K562 (cell line): ENCODE measurements at regions not wholly inside any gene's neighbourhood (a gene's known extent, or its start where the extent isn't known, plus 50 kb on each side); places are given as distances from the start of the nearest gene placed in this dataset.

Source experiments
- ATAC-seq: fragments of 200-7000 bp; cut with Tn5 transposase; 3 replicates; pipeline ENCODE4 v1.9.1; 2020; ENCODE audit warnings: moderate library complexity
- BruUV-seq: library from RNA; stranded (reverse); fragments of 400-500 nt; replicated peaks from 2 replicates; lab custom pipeline; 2021; lab: Mats Ljungman, UMichigan
- CTCF ChIA-PET: fragments of 300-600 bp; formaldehyde crosslinking; extraction: SDS; loops from one replicate; lab custom pipeline; 2021; ENCODE audit warnings: low intra/inter-chr PET ratio; lab: Yijun Ruan, JAX
- POLR2A ChIA-PET: fragments of 300-600, 350-650 bp; sonication (Branson Sonifier 250); formaldehyde crosslinking; extraction: SDS; loops from one replicate; lab custom pipeline; 2021; ENCODE audit warnings: antibody characterized with exemption, inconsistent platforms; lab: Yijun Ruan, JAX
- DNase-seq, 4 experiments: peaks; one replicate each; pipeline versions ENCODE4 v3.0.0 to v3.0.0-alpha.2; 2011 to 2018; ENCODE audit warnings: low spot score in 3 of 4, mixed read lengths in 3 of 4; ENCODE audit errors: extremely low read depth in 1 of 4
- FAIRE-seq: peaks from 2 replicates; lab custom pipeline; 2011; peaks lifted over from hg19 to GRCh38; lab: Jason Lieb, UNC
- H2AFZ ChIP-seq: 2 replicates; pipeline ENCODE4 v1.6.0; 2011; ENCODE audit warnings: low read depth, low read length, control low read depth, inconsistent platforms
- H3K27ac ChIP-seq: fragments of 200-600 bp; 3 replicates; pipeline ENCODE4 v1.8.0; 2011; ENCODE audit warnings: low read depth, mild to moderate bottlenecking, control low read depth, inconsistent platforms, low read length, moderate library complexity, mixed read lengths; ENCODE audit errors: extremely low read depth
- H3K27me3 ChIP-seq, 2 experiments: fragments of 300-600 bp in 1 of 2; 2 replicates in 1 of 2; 3 replicates in 1 of 2; pipeline versions ENCODE4 v1.6.0 to v1.8.0; 2011; ENCODE audit warnings: inconsistent platforms in 2 of 2, low read length in 2 of 2, mild to moderate bottlenecking in 1 of 2, mixed read lengths in 1 of 2, moderate library complexity in 1 of 2; ENCODE audit not compliant: control insufficient read depth in 2 of 2, insufficient read depth in 2 of 2
- H3K36me3 ChIP-seq: fragments of 300-600 bp; 3 replicates; pipeline ENCODE4 v1.8.0; 2011; ENCODE audit warnings: mild to moderate bottlenecking, low read length, inconsistent platforms; ENCODE audit not compliant: control insufficient read depth, insufficient read depth
- H3K4me1 ChIP-seq, 2 experiments: fragments of 200-600 bp in 1 of 2; replicated peaks in 1 of 2; 2 replicates in 1 of 2; 3 replicates in 1 of 2; pipeline versions ENCODE4 v1.5.1 to v1.8.0; 2011; ENCODE audit warnings: inconsistent platforms in 2 of 2, low read length in 2 of 2, mild to moderate bottlenecking in 1 of 2, mixed read lengths in 1 of 2, moderate library complexity in 1 of 2; ENCODE audit not compliant: control insufficient read depth in 2 of 2, insufficient read depth in 2 of 2
- H3K4me2 ChIP-seq: 2 replicates; pipeline ENCODE4 v1.6.1; 2011; ENCODE audit warnings: low read length, control low read depth, inconsistent platforms, mixed read lengths; ENCODE audit not compliant: insufficient read depth
- H3K4me3 ChIP-seq: fragments of 200-600 bp; sonication (generic), shearing (Covaris generic); 2 replicates; pipeline ENCODE4 v1.5.1; 2016; ENCODE audit warnings: control low read depth, inconsistent platforms
- H3K79me2 ChIP-seq: fragments of 200-600 bp; 3 replicates; pipeline ENCODE4 v1.8.0; 2011; ENCODE audit warnings: low read length, inconsistent platforms; ENCODE audit not compliant: control insufficient read depth, insufficient read depth
- H3K9ac ChIP-seq, 2 experiments: 2 replicates each; pipeline versions ENCODE4 v1.6.0 to v1.6.1; 2011; ENCODE audit warnings: low read depth in 2 of 2, low read length in 2 of 2, control low read depth in 1 of 2, inconsistent platforms in 1 of 2, mild to moderate bottlenecking in 1 of 2, mixed read lengths in 1 of 2; ENCODE audit not compliant: insufficient read depth in 1 of 2
- H3K9me1 ChIP-seq: one replicate; pipeline ENCODE4 v1.6.0; 2011; ENCODE audit warnings: inconsistent platforms, mild to moderate bottlenecking, low read length, moderate library complexity; ENCODE audit not compliant: control insufficient read depth, insufficient read depth
- H3K9me3 ChIP-seq: replicated peaks from 2 replicates; pipeline ENCODE4 v1.5.1; 2011; ENCODE audit warnings: low read depth, low read length, inconsistent platforms; ENCODE audit not compliant: control insufficient read depth, insufficient read depth
- H4K20me1 ChIP-seq: replicated peaks from 2 replicates; pipeline ENCODE4 v1.6.1; 2011; ENCODE audit warnings: low read length, inconsistent platforms, mixed read lengths; ENCODE audit not compliant: control insufficient read depth, insufficient read depth
- ARNT ChIP-seq, 2 experiments: fragments of 450-650 bp; IDR thresholded peaks; 2 replicates each; pipeline ENCODE4 v1.6.1; 2016; ENCODE audit warnings: mild to moderate bottlenecking in 1 of 2
- CAMTA2 ChIP-seq: fragments of 250-450 bp; sonication (Bioruptor Pico); conservative IDR thresholded peaks from 2 replicates; pipeline ENCODE4 v1.5.1; 2022
- GABPB1 ChIP-seq: sonication (generic); formaldehyde crosslinking; IDR thresholded peaks from 2 replicates; pipeline ENCODE4 v1.8.0; 2022; ENCODE audit warnings: mild to moderate bottlenecking, missing genetic modification reagents
- HCFC1 ChIP-seq: IDR thresholded peaks from 2 replicates; pipeline ENCODE4 v1.6.1; 2012; ENCODE audit warnings: low read depth, low read length, improper control_type of control experiment
- KAT7 ChIP-seq: sonication (generic); formaldehyde crosslinking; IDR thresholded peaks from 2 replicates; pipeline ENCODE4 v1.8.0; 2022; ENCODE audit warnings: missing genetic modification reagents, mild to moderate bottlenecking, borderline replicate concordance
- MAFG ChIP-seq: fragments of 450-650 bp; conservative IDR thresholded peaks from 2 replicates; pipeline ENCODE4 v1.6.1; 2016; ENCODE audit warnings: missing genetic modification characterization, missing compliant biosample characterization
- NFATC3 ChIP-seq: fragments of 450-650 bp; IDR thresholded peaks from 2 replicates; pipeline ENCODE4 v1.6.1; 2017; ENCODE audit warnings: mild to moderate bottlenecking
- NFE2 ChIP-seq: IDR thresholded peaks from 2 replicates; pipeline ENCODE4 v1.6.1; 2014; ENCODE audit warnings: antibody characterized with exemption, low read depth
- NRF1 ChIP-seq, 2 experiments: fragments of 450-650 bp; IDR thresholded peaks in 1 of 2; conservative IDR thresholded peaks in 1 of 2; 2 replicates each; pipeline ENCODE4 v1.6.1; 2014; ENCODE audit warnings: mild to moderate bottlenecking in 2 of 2
- RBM14 ChIP-seq: fragments of 200-400 bp; formaldehyde crosslinking; IDR thresholded peaks from 2 replicates; pipeline ENCODE4 v1.6.1; 2018; ENCODE audit warnings: low read depth, mild to moderate bottlenecking, low read length, moderate library complexity, borderline replicate concordance; ENCODE audit not compliant: insufficient read depth
- RFX1 ChIP-seq: fragments of 450-650 bp; IDR thresholded peaks from 2 replicates; pipeline ENCODE4 v1.6.1; 2016; ENCODE audit warnings: mild to moderate bottlenecking, moderate library complexity
- SMAD2 ChIP-seq: fragments of 150-350 bp; IDR thresholded peaks from 2 replicates; pipeline ENCODE4 v1.6.1; 2014; ENCODE audit warnings: low read depth, mild to moderate bottlenecking, low read length
- ZNF263 ChIP-seq: sonication (generic); formaldehyde crosslinking; IDR thresholded peaks from 2 replicates; pipeline ENCODE4 v1.8.0; 2022; ENCODE audit warnings: mild to moderate bottlenecking, missing genetic modification reagents, borderline replicate concordance
- ZNF316 ChIP-seq: fragments of 450-650 bp; IDR thresholded peaks from 2 replicates; pipeline ENCODE4 v1.6.1; 2016
- WGBS: fragments of 100-300 bp; shearing (Covaris generic); methylation state at CpG from one replicate; pipeline ENCODE4 v1.1.6; 2016; ENCODE audit warnings: low coverage, mixed read lengths; ENCODE audit not compliant: insufficient coverage; ENCODE audit errors: missing lambda C conversion rate; 5-methylcytosine and 5-hydroxymethylcytosine counted together
- in situ Hi-C: fragments of 300-500 bp; cut with MboI; formaldehyde crosslinking; loops from 4 replicates; pipeline ENCODE4 v1.15.0; 2018; ENCODE audit warnings: inconsistent platforms, mixed read lengths
- intact Hi-C: fragments of 100-400 bp; cut with micrococcal nuclease; formaldehyde crosslinking; loops from 2 replicates; pipeline ENCODE4 v1.14.2; 2022
- TF ChIP-seq, protein P1 (sequence below): fragments of 450-650 bp; IDR thresholded peaks from one replicate; pipeline ENCODE4 v1.6.1; 2018; ENCODE audit warnings: mild to moderate bottlenecking, moderate library complexity; ENCODE audit not compliant: partially characterized antibody
- TF ChIP-seq, protein P2 (sequence below): sonication (generic); formaldehyde crosslinking; IDR thresholded peaks from 2 replicates; pipeline ENCODE4 v1.8.0; 2022; ENCODE audit warnings: mild to moderate bottlenecking, low read depth, missing genetic modification reagents
- TF ChIP-seq, protein P3 (sequence below): sonication (generic); formaldehyde crosslinking; IDR thresholded peaks from 2 replicates; pipeline ENCODE4 v1.8.1; 2023; ENCODE audit warnings: mild to moderate bottlenecking, missing genetic modification reagents
- TF ChIP-seq, protein P4 (sequence below): conservative IDR thresholded peaks from 2 replicates; pipeline ENCODE4 v1.6.1; 2011; ENCODE audit warnings: low read depth, mild to moderate bottlenecking, low read length; ENCODE audit not compliant: control insufficient read depth

DNA sequence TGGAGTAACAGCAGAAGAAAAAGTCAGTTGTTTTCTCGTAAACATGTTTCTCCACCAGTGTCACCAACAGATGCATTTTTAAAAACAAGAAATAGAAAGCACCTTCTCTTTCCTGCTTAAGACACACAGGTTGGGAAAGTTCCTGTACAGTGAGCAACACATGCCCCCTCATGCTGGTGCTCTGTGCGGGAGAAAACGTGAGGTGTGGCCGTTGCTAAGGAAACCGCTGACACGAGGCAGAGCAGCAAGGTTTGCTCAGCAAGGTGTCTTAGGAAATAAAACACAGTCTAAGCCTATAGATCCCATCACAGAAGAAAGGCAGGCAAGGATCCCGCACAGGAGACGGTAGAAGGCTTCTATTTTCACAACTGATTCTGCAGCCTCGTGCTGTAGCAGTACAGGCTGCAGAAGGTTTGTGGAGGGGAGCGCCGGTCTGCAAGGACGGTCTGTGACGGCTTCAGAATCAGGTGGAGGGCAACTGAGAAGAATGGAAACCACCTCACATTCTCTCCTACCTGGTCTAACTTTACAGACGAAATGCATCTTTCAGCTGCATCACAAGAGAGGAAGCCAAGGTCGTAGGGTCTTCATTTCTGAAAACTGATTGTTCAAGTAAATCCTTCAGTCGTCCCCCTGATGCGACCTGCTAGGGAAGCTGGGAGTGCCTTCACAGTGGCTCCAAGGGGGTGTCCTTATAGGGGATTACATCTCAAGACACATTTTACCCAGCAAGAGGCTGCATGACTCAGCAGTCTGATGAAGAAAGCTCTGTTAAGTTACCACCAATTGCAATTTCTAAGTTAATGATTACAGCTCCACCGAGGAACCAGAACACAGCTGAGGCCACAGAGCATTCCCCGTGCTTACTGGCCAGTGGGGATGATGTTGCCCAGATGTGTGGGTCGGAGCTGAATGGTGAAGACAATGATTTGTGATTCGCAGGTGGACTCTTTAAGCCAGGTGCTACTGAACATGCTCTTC, 150.7 kb upstream of the KLF14 start:
- Histone ChIP-seq H3K9ac (no peak overlapping the region), H3K4me1 (peaks cover 0 to 6% of the 10 kb centered on the region in 2 experiments; a peak in 2 of 5 replicates)
- TF ChIP-seq KAT7: no peak
- TF ChIP-seq, protein P1, sequence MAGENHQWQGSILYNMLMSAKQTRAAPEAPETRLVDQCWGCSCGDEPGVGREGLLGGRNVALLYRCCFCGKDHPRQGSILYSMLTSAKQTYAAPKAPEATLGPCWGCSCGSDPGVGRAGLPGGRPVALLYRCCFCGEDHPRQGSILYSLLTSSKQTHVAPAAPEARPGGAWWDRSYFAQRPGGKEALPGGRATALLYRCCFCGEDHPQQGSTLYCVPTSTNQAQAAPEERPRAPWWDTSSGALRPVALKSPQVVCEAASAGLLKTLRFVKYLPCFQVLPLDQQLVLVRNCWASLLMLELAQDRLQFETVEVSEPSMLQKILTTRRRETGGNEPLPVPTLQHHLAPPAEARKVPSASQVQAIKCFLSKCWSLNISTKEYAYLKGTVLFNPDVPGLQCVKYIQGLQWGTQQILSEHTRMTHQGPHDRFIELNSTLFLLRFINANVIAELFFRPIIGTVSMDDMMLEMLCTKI: no peak
- TF ChIP-seq ZNF316: peak; percentile 91
- no peak for TF ChIP-seq NFATC3
- no peak for TF ChIP-seq ARNT (IDR thresholded peaks at IDR 0.05)
- TF ChIP-seq GABPB1 (CRISPR knock-in tag): no peak
- no peak for TF ChIP-seq ZNF263 (CRISPR knock-in tag)
- TF ChIP-seq CAMTA2: no peak
- TF ChIP-seq, protein P2, sequence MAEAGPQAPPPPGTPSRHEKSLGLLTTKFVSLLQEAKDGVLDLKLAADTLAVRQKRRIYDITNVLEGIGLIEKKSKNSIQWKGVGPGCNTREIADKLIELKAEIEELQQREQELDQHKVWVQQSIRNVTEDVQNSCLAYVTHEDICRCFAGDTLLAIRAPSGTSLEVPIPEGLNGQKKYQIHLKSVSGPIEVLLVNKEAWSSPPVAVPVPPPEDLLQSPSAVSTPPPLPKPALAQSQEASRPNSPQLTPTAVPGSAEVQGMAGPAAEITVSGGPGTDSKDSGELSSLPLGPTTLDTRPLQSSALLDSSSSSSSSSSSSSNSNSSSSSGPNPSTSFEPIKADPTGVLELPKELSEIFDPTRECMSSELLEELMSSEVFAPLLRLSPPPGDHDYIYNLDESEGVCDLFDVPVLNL: no peak
- TF ChIP-seq, protein P3, sequence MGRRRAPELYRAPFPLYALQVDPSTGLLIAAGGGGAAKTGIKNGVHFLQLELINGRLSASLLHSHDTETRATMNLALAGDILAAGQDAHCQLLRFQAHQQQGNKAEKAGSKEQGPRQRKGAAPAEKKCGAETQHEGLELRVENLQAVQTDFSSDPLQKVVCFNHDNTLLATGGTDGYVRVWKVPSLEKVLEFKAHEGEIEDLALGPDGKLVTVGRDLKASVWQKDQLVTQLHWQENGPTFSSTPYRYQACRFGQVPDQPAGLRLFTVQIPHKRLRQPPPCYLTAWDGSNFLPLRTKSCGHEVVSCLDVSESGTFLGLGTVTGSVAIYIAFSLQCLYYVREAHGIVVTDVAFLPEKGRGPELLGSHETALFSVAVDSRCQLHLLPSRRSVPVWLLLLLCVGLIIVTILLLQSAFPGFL (CRISPR knock-in tag): no peak
- no peak for TF ChIP-seq SMAD2
- TF ChIP-seq RFX1: peak; percentile 57
- TF ChIP-seq HCFC1: no peak
- no peak for TF ChIP-seq RBM14
- TF ChIP-seq, protein P4, sequence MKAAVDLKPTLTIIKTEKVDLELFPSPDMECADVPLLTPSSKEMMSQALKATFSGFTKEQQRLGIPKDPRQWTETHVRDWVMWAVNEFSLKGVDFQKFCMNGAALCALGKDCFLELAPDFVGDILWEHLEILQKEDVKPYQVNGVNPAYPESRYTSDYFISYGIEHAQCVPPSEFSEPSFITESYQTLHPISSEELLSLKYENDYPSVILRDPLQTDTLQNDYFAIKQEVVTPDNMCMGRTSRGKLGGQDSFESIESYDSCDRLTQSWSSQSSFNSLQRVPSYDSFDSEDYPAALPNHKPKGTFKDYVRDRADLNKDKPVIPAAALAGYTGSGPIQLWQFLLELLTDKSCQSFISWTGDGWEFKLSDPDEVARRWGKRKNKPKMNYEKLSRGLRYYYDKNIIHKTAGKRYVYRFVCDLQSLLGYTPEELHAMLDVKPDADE: no peak
- no peak for TF ChIP-seq NRF1 (conservative IDR thresholded peaks at IDR 0.05 in 1 of 2, IDR thresholded peaks at IDR 0.05 in 1 of 2)
- TF ChIP-seq NFE2: peak; percentile 85
- TF ChIP-seq MAFG (tag): peak; percentile 86

More for the DNA sequence above, 150.7 kb upstream of the KLF14 start:
- POLR2A ChIA-PET: interaction anchor here (0.6 to 1.7 kb wide), 4 partner anchors 9 to 506 kb away, joined by 3 to 9 read pairs (median 4); no protein-coding TSS in a partner anchor
- 59% methylated on average over 21 of the region's 21 CpGs for WGBS
- DNase-seq (peak in 1 of 4 experiments; percentile 29), FAIRE-seq (peak; percentile 59), ATAC-seq (peak; percentile 38)
- Histone ChIP-seq H3K4me3 (no peak overlapping the region), H3K27me3 (no peaks in the 10 kb centered on the region), H3K27ac (no peak overlapping the region), H2AFZ (no peak overlapping the region), H3K9me3 (no peaks in the 10 kb centered on the region), H3K36me3 (no peaks in the 10 kb centered on the region), H3K79me2 (no peaks in the 10 kb centered on the region), H4K20me1 (0 out of 2 replicates have a peak, but pooled peaks cover 4% of the 10 kb centered on the region), H3K4me2 (no peak overlapping the region), H3K9me1 (no peaks in the 10 kb centered on the region)
- CTCF ChIA-PET: no interaction called here
- intact Hi-C loops: no loop called here
- in situ Hi-C loops: loop anchor here (10.0 kb wide), 2 partner anchors 630 to 770 kb away; no protein-coding TSS in a partner anchor
- no TSS peak for BruUV-seq
